ENCODE measurements at regions not wholly inside any gene's neighbourhood (a gene's known extent, or its start where the extent isn't known, plus 50 kb on each side); places are given as distances from the start of the nearest gene placed in this dataset.
"Not testable (repeated sequence)": the region's sequence is repeated elsewhere in the genome, so short reads cannot be mapped to it uniquely, and the experiment has no call there.

DNA sequence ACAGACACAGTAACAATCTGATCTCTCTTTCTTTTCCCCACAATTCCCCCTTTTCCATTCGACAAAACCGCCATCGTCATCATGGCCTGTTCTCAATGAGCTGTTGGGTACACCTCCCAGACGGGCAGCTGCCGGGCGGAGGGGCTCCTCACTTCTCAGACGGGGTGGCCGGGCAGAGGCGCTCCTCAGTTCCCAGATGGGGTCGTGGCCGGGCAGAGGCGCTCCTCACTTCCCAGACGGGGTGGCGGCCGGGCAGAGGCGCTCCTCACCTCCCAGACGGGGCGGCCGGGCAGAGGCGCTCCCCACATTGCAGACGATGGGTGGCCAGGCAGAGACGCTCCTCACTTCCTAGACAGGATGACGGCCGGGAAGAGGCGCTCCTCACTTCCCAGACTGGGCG lies 415.5 kb downstream of the RSL24D1 start:
- not testable (repeated sequence) for H3K4me3 ChIP-seq (ENCODE audit: low read length); H3K36me3 ChIP-seq (ENCODE audit: control insufficient read depth, insufficient read depth, low read length); H3K9me3 ChIP-seq (ENCODE audit: control insufficient read depth, insufficient read depth, low read length); H3K27ac ChIP-seq (ENCODE audit: low read length); H3K4me1 ChIP-seq (ENCODE audit: control insufficient read depth, insufficient read depth, low read length); DNase-seq (ENCODE audit: low read depth, low spot score); H3K27me3 ChIP-seq (ENCODE audit: control insufficient read depth, insufficient read depth, low read length)
- WGBS (ENCODE audit: insufficient coverage, insufficient read length): no CpG with 5 or more reads among the region's 26 CpGs

- H3K36me3 ChIP-seq (ENCODE audit: control insufficient read depth, insufficient read depth, low read length): no peaks in the 10 kb centered on the region
- H3K4me3 ChIP-seq (ENCODE audit: low read length): no peak overlapping the region
- no CpG with 5 or more reads among the region's 1 CpG for WGBS (ENCODE audit: insufficient coverage, insufficient read length)
- no peaks in the 10 kb centered on the region for H3K4me1 ChIP-seq (ENCODE audit: control insufficient read depth, insufficient read depth, low read length)
- no peak for DNase-seq (ENCODE audit: low read depth, low spot score)
- H3K9me3 ChIP-seq (ENCODE audit: control insufficient read depth, insufficient read depth, low read length): no peaks in the 10 kb centered on the region
- no peak overlapping the region for H3K27ac ChIP-seq (ENCODE audit: low read length)
- no peaks in the 10 kb centered on the region for H3K27me3 ChIP-seq (ENCODE audit: control insufficient read depth, insufficient read depth, low read length)
Observed at GRCh38 chr15:54779271-54779670, 417.5 kb downstream of the RSL24D1 start.

DNA sequence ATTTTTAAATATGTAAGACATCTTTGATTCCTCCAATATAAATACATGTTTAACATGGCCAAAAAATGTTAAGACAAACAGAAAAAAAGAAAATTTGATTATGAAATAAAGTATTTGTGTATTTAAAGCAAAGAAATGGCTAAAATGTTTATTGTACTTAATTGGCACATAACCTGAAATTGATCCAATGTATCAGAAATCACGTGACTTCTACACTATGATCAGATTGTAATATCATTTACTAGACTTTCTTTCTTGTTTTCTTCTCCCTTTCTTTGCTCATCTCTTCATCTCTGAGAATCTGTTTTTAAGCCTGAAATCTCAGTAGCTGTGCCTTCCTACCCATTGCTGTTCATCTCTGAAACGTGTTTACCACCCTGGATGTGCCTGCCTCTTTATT lies 420.3 kb downstream of the RSL24D1 start:
- Histone ChIP-seq H3K4me3 (ENCODE audit: low read length) (no peak overlapping the region), H3K4me1 (ENCODE audit: control insufficient read depth, insufficient read depth, low read length) (no peaks in the 10 kb centered on the region), H3K9me3 (ENCODE audit: control insufficient read depth, insufficient read depth, low read length) (no peaks in the 10 kb centered on the region), H3K27ac (ENCODE audit: low read length) (no peak overlapping the region), H3K27me3 (ENCODE audit: control insufficient read depth, insufficient read depth, low read length) (no peaks in the 10 kb centered on the region), H3K36me3 (ENCODE audit: control insufficient read depth, insufficient read depth, low read length) (no peaks in the 10 kb centered on the region)
- WGBS (ENCODE audit: insufficient coverage, insufficient read length): no CpG with 5 or more reads among the region's 2 CpGs
- no peak for DNase-seq (ENCODE audit: low read depth, low spot score)

DNA sequence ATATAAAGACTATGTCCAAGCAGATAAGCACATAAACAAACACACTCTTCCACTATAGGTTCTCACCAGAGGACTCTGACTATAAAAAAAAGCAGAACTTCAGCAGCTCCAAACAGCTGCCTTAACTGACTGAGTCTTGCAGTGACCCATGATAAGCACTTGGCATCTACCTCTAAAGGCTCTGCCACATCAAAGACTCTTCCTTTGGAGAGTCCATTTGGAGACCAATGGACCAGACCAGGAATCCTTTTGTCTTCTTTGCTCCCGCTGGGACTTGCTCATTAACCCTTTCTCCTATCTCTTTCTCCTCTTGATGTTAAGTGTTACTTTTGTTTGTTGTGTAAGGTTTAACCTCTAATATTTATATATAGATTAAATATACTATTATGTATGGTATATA lies 424.1 kb downstream of the RSL24D1 start:
- Histone ChIP-seq H3K36me3 (ENCODE audit: control insufficient read depth, insufficient read depth, low read length) (no peaks in the 10 kb centered on the region), H3K4me3 (ENCODE audit: low read length) (no peak overlapping the region), H3K4me1 (ENCODE audit: control insufficient read depth, insufficient read depth, low read length) (no peaks in the 10 kb centered on the region), H3K9me3 (ENCODE audit: control insufficient read depth, insufficient read depth, low read length) (no peaks in the 10 kb centered on the region), H3K27me3 (ENCODE audit: control insufficient read depth, insufficient read depth, low read length) (no peaks in the 10 kb centered on the region), H3K27ac (ENCODE audit: low read length) (no peak overlapping the region)
- no CpG with 5 or more reads among the region's 1 CpG for WGBS (ENCODE audit: insufficient coverage, insufficient read length)
- peak; percentile 9 for DNase-seq (ENCODE audit: low read depth, low spot score)

GRCh38 chr15:54749461-54749860 lies 447.3 kb downstream of the RSL24D1 start:
- H3K27ac ChIP-seq (ENCODE audit: low read length); H3K36me3 ChIP-seq (ENCODE audit: control insufficient read depth, insufficient read depth, low read length); H3K4me3 ChIP-seq (ENCODE audit: low read length); DNase-seq (ENCODE audit: low read depth, low spot score); H3K9me3 ChIP-seq (ENCODE audit: control insufficient read depth, insufficient read depth, low read length); H3K4me1 ChIP-seq (ENCODE audit: control insufficient read depth, insufficient read depth, low read length); H3K27me3 ChIP-seq (ENCODE audit: control insufficient read depth, insufficient read depth, low read length): not testable (repeated sequence)
- no CpG with 5 or more reads among the region's 8 CpGs for WGBS (ENCODE audit: insufficient coverage, insufficient read length)

DNA sequence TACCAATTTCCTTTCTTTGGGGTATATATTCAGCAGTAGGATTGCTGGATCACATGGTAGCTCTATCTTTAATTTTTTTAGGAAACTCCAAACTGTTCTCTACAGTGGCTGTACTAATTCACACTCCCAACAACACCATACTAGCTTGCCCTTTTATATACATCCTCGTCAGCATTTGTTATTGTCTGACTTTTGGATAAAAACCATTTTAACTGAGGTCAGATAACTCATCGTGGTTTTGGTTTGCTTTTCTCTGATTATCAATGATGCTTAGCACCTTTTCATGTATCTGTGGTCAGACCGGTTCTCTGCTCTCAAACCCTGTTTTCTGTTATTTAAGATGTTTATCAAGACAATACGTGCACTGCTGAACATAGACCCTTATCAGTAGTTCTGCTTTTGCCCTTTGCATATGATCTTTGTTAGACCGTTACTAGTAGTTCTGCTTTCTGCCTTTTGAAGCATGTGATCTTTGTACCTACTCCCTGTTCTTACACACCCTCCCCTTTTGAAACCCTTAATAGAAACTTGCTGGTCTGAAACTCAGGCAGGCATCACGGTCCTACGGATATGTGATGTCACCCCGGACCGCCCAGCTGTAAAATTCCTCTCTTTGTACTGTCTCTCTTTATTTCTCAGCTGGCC lies 474.3 kb downstream of the RSL24D1 start:
- H3K27ac ChIP-seq (ENCODE audit: low read length): no peak overlapping the region
- no peaks in the 10 kb centered on the region for H3K36me3 ChIP-seq (ENCODE audit: control insufficient read depth, insufficient read depth, low read length)
- no CpG with 5 or more reads among the region's 9 CpGs for WGBS (ENCODE audit: insufficient coverage, insufficient read length)
- H3K4me1 ChIP-seq (ENCODE audit: control insufficient read depth, insufficient read depth, low read length): peaks cover 1% of the 10 kb centered on the region; the same call in 1 of the 2 replicates
- no peak overlapping the region for H3K4me3 ChIP-seq (ENCODE audit: low read length)
- no peak for DNase-seq (ENCODE audit: low read depth, low spot score)
- no peaks in the 10 kb centered on the region for H3K9me3 ChIP-seq (ENCODE audit: control insufficient read depth, insufficient read depth, low read length)
- H3K27me3 ChIP-seq (ENCODE audit: control insufficient read depth, insufficient read depth, low read length): no peaks in the 10 kb centered on the region

GRCh38 chr15:54719325-54719724 lies 477.4 kb downstream of the RSL24D1 start:
- H3K4me1 ChIP-seq (ENCODE audit: control insufficient read depth, insufficient read depth, low read length): no peaks in the 10 kb centered on the region
- no peak overlapping the region for H3K27ac ChIP-seq (ENCODE audit: low read length)
- no CpG with 5 or more reads among the region's 2 CpGs for WGBS (ENCODE audit: insufficient coverage, insufficient read length)
- H3K36me3 ChIP-seq (ENCODE audit: control insufficient read depth, insufficient read depth, low read length): no peaks in the 10 kb centered on the region
- no peak for DNase-seq (ENCODE audit: low read depth, low spot score)
- no peaks in the 10 kb centered on the region for H3K9me3 ChIP-seq (ENCODE audit: control insufficient read depth, insufficient read depth, low read length)
- no peak overlapping the region for H3K4me3 ChIP-seq (ENCODE audit: low read length)
- H3K27me3 ChIP-seq (ENCODE audit: control insufficient read depth, insufficient read depth, low read length): no peaks in the 10 kb centered on the region

GRCh38 chr15:54707805-54708752 lies 488.7 kb downstream of the RSL24D1 start:
- no peaks in the 10 kb centered on the region for H3K36me3 ChIP-seq (ENCODE audit: control insufficient read depth, insufficient read depth, low read length)
- no peaks in the 10 kb centered on the region for H3K9me3 ChIP-seq (ENCODE audit: control insufficient read depth, insufficient read depth, low read length)
- no peak for DNase-seq (ENCODE audit: low read depth, low spot score)
- H3K4me3 ChIP-seq (ENCODE audit: low read length): no peak overlapping the region
- no peaks in the 10 kb centered on the region for H3K4me1 ChIP-seq (ENCODE audit: control insufficient read depth, insufficient read depth, low read length)
- no peak overlapping the region for H3K27ac ChIP-seq (ENCODE audit: low read length)
- H3K27me3 ChIP-seq (ENCODE audit: control insufficient read depth, insufficient read depth, low read length): no peaks in the 10 kb centered on the region
- no CpG with 5 or more reads among the region's 23 CpGs for WGBS (ENCODE audit: insufficient coverage, insufficient read length)

- Histone ChIP-seq H3K27me3 (ENCODE audit: control insufficient read depth, insufficient read depth, low read length) (no peaks in the 10 kb centered on the region), H3K4me1 (ENCODE audit: control insufficient read depth, insufficient read depth, low read length) (no peaks in the 10 kb centered on the region), H3K9me3 (ENCODE audit: control insufficient read depth, insufficient read depth, low read length) (no peaks in the 10 kb centered on the region), H3K36me3 (ENCODE audit: control insufficient read depth, insufficient read depth, low read length) (no peaks in the 10 kb centered on the region), H3K4me3 (ENCODE audit: low read length) (no peak overlapping the region), H3K27ac (ENCODE audit: low read length) (no peak overlapping the region)
- no CpG with 5 or more reads among the region's 10 CpGs for WGBS (ENCODE audit: insufficient coverage, insufficient read length)
- no peak for DNase-seq (ENCODE audit: low read depth, low spot score)
Observed at GRCh38 chr15:54687628-54688027, 509.1 kb downstream of the RSL24D1 start.
